ENCODE measurements at regions not wholly inside any gene's neighbourhood (a gene's known extent, or its start where the extent isn't known, plus 50 kb on each side); places are given as distances from the start of the nearest gene placed in this dataset.

DNA sequence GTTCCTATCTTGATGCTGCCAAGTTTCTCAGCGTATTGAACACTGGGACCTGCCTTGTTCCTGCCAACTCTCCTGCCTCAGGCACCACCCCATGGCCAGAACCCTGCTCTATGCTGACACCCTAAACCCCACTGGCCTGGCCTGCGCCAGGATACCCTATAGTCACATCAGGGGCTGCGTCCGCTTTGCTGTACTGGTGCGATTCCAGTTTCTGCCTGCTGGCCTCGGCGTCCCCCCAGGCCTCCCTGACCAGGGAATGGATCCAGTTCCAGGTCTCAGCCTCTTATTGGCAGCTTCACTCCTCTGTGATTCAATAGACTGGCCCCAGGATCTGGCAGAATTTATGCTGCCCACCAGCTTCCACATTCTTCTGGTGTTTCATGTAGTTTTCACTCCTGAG lies 55.0 kb downstream of the GPR6 start:
- TF ChIP-seq EZH2phosphoT487 (IDR thresholded peaks at IDR 0.05; ENCODE audit: insufficient read depth, low read depth) (no peak), EZH2 (IDR thresholded peaks at IDR 0.05; ENCODE audit: insufficient read depth, poor library complexity, severe bottlenecking) (no peak)
